ENCODE measurements at regions not wholly inside any gene's neighbourhood (a gene's known extent, or its start where the extent isn't known, plus 50 kb on each side); places are given as distances from the start of the nearest gene placed in this dataset.

DNA sequence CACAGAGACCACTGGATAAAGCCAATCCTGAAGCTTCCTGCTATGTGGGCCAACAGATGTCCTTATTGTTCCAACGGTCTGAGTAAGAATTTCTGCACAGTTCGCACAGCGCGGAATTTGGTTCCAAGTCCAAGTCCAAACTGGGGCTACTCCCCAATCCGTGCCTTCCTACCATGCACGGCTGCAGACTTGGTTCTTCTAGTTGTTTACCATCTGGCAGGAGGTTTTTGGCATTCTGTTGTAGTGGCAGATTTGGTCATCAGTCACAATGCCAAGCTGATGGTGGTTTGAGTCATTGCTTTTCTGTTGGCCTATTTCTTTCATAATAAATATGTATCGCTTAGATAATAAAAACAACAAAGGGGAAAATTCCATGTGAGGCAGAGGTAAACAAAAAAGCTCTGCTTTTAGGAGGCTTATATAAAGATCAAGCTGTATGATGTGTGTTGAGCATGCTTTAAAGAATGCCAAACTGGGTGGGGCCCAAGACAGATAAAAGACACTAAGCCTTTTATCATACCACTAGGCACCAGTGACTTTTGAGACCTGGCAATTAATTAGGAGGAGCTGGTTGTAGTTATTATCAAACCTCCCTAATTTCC is 52.5 kb upstream of the SYN3 start:
- Histone ChIP-seq H3K4me1 (ENCODE audit: insufficient read depth, poor library complexity, severe bottlenecking) (peaks cover 10% of the 10 kb centered on the region), H3K27ac (ENCODE audit: poor library complexity, severe bottlenecking) (no peak overlapping the region), H3K9me3 (ENCODE audit: severe bottlenecking) (no peaks in the 10 kb centered on the region), H3K4me3 (ENCODE audit: severe bottlenecking) (no peak overlapping the region), H3K36me3 (ENCODE audit: low read depth) (no peaks in the 10 kb centered on the region), H3K27me3 (ENCODE audit: insufficient read depth, poor library complexity, severe bottlenecking) (no peaks in the 10 kb centered on the region)
- TF ChIP-seq, protein P1, sequence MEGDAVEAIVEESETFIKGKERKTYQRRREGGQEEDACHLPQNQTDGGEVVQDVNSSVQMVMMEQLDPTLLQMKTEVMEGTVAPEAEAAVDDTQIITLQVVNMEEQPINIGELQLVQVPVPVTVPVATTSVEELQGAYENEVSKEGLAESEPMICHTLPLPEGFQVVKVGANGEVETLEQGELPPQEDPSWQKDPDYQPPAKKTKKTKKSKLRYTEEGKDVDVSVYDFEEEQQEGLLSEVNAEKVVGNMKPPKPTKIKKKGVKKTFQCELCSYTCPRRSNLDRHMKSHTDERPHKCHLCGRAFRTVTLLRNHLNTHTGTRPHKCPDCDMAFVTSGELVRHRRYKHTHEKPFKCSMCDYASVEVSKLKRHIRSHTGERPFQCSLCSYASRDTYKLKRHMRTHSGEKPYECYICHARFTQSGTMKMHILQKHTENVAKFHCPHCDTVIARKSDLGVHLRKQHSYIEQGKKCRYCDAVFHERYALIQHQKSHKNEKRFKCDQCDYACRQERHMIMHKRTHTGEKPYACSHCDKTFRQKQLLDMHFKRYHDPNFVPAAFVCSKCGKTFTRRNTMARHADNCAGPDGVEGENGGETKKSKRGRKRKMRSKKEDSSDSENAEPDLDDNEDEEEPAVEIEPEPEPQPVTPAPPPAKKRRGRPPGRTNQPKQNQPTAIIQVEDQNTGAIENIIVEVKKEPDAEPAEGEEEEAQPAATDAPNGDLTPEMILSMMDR (IDR thresholded peaks at IDR 0.05; ENCODE audit: poor library complexity, severe bottlenecking), result no peak
- no peak for DNase-seq (ENCODE audit: low spot score)
- peak; percentile 63 for ATAC-seq (ENCODE audit: low read depth)

DNA sequence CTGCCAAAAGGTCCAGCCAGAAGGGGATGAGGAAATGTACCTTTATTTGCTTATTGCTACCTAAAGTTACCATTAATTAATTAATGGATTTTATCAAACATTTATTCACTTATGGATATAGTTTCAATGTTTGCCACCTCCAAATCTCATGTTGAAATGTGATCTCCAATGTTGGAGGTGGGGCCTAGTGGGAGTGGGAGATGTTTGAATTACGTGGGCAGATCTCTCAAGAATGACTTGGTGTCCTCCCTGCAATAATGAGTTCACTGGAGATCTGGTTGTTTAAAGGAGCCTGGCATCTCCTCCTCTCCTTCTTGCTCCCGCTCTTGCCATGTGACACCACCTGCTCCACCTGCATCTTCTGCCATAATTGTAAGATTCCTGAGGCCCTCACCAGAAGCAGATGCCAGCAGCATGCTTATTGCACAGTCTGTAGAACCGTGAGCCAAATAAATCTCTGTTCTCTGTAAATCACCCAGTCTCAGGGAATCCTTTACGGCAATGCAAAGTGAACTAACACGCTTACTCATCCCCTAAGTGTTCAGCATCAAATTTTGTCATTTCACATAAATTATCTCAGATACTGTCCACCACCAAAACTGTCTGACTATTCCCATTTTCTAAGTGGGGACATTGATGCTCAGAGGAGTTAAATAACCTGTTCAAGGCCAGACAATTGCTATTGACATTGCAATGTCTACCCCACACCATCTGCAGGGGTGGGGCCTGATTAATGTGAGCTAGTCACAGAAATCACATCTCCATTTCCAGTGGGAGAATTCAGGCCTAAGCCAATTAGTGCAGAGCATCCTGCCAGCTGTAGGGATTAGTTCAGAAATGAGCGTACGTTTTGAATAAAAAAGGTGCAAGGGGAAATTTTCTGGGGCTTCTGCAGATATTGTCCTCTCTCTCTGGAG is 51.6 kb upstream of the SYN3 start:
- Histone ChIP-seq H3K36me3 (ENCODE audit: low read depth) (no peaks in the 10 kb centered on the region), H3K27me3 (ENCODE audit: insufficient read depth, poor library complexity, severe bottlenecking) (no peaks in the 10 kb centered on the region), H3K4me3 (ENCODE audit: severe bottlenecking) (no peak overlapping the region), H3K4me1 (ENCODE audit: insufficient read depth, poor library complexity, severe bottlenecking) (peaks cover 14% of the 10 kb centered on the region), H3K27ac (ENCODE audit: poor library complexity, severe bottlenecking) (no peak overlapping the region), H3K9me3 (ENCODE audit: severe bottlenecking) (no peaks in the 10 kb centered on the region)
- DNase-seq (ENCODE audit: low spot score) (no peak), ATAC-seq (ENCODE audit: low read depth) (no peak)
- TF ChIP-seq, protein P1 (IDR thresholded peaks at IDR 0.05; ENCODE audit: poor library complexity, severe bottlenecking), result no peak

DNA sequence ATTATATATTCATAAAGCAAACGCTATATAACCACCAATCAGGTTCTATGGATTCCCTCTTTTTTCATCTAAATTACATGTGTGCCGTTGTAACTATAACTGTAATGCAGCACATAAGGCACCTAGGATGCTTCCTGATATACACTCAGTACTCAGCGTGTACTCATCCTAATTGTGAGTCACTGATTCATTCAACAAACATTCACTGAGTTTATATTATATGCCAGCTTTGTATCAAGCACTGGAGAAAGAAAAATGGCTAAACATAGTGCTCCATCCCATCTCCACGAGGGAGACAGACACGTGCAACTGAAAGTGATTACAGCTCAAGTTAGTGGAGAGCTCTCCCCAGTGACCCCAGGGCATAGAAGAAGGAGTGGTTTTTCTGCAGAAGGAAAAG is 49.9 kb upstream of the SYN3 start:
- ATAC-seq (ENCODE audit: low read depth), result no peak

More for the DNA sequence above, 49.9 kb upstream of the SYN3 start:
- Histone ChIP-seq H3K36me3 (ENCODE audit: low read depth) (no peaks in the 10 kb centered on the region), H3K27me3 (ENCODE audit: insufficient read depth, poor library complexity, severe bottlenecking) (no peaks in the 10 kb centered on the region), H3K9me3 (ENCODE audit: severe bottlenecking) (no peaks in the 10 kb centered on the region), H3K27ac (ENCODE audit: poor library complexity, severe bottlenecking) (no peak overlapping the region), H3K4me3 (ENCODE audit: severe bottlenecking) (no peak overlapping the region), H3K4me1 (ENCODE audit: insufficient read depth, poor library complexity, severe bottlenecking) (peaks cover 14% of the 10 kb centered on the region)
- TF ChIP-seq, protein P1 (IDR thresholded peaks at IDR 0.05; ENCODE audit: poor library complexity, severe bottlenecking), result no peak
- no peak for DNase-seq (ENCODE audit: low spot score)
